Osteocyte (in vitro differentiated cells): ENCODE measurements at regions not wholly inside any gene's neighbourhood (a gene's known extent, or its start where the extent isn't known, plus 50 kb on each side); places are given as distances from the start of the nearest gene placed in this dataset.

Source experiments
- DNase-seq: peaks from one replicate; pipeline ENCODE4 v3.0.0; 2021; ENCODE audit warnings: mixed read lengths; ENCODE audit not compliant: unreplicated experiment; ENCODE audit errors: extremely low spot score
- H3K27ac Mint-ChIP-seq: one replicate; pipeline ENCODE4 v1.8.0; 2021; ENCODE audit warnings: mild to moderate bottlenecking, mixed read lengths; ENCODE audit not compliant: unreplicated experiment
- H3K27me3 Mint-ChIP-seq: one replicate; pipeline ENCODE4 v1.8.0; 2021; ENCODE audit warnings: mixed read lengths; ENCODE audit not compliant: unreplicated experiment
- H3K36me3 Mint-ChIP-seq: one replicate; pipeline ENCODE4 v1.8.0; 2021; ENCODE audit warnings: mixed read lengths; ENCODE audit not compliant: unreplicated experiment
- H3K4me1 Mint-ChIP-seq: one replicate; pipeline ENCODE4 v1.8.0; 2021; ENCODE audit warnings: mixed read lengths; ENCODE audit not compliant: unreplicated experiment
- H3K4me3 Mint-ChIP-seq: one replicate; pipeline ENCODE4 v1.8.0; 2021; ENCODE audit warnings: mild to moderate bottlenecking, moderate library complexity, mixed read lengths; ENCODE audit not compliant: unreplicated experiment
- H3K9me3 Mint-ChIP-seq: one replicate; pipeline ENCODE4 v1.8.0; 2021; ENCODE audit warnings: mixed read lengths; ENCODE audit not compliant: unreplicated experiment
- CTCF ChIP-seq: fragments of 200-600 bp; sonication (generic); IDR thresholded peaks from 2 replicates; pipeline ENCODE4 v1.5.0; 2021; ENCODE audit warnings: antibody characterized with exemption, mild to moderate bottlenecking, moderate library complexity

- H3K4me1 Mint-ChIP-seq, result peaks cover 6% of the 10 kb centered on the region
- no peak for TF ChIP-seq CTCF
- no peak overlapping the region for H3K27ac Mint-ChIP-seq
- DNase-seq, result no peak
- no peak overlapping the region for H3K4me3 Mint-ChIP-seq
- H3K27me3 Mint-ChIP-seq, result peaks cover 5% of the 10 kb centered on the region
- no peaks in the 10 kb centered on the region for H3K36me3 Mint-ChIP-seq
- no peaks in the 10 kb centered on the region for H3K9me3 Mint-ChIP-seq
Observed at GRCh38 chr3:176867681-176868663, 329.3 kb downstream of the TBL1XR1 start.

- H3K27me3 Mint-ChIP-seq, result peaks cover 5% of the 10 kb centered on the region
- no peak for DNase-seq
- no peak for TF ChIP-seq CTCF
- peaks cover 3% of the 10 kb centered on the region for H3K4me1 Mint-ChIP-seq
- no peak overlapping the region for H3K4me3 Mint-ChIP-seq
- H3K36me3 Mint-ChIP-seq, result no peaks in the 10 kb centered on the region
- no peaks in the 10 kb centered on the region for H3K9me3 Mint-ChIP-seq
- no peak overlapping the region for H3K27ac Mint-ChIP-seq
Observed at GRCh38 chr3:176861137-176861536, 336.1 kb downstream of the TBL1XR1 start.

GRCh38 chr3:176856721-176857120 lies 340.6 kb downstream of the TBL1XR1 start:
- H3K36me3 Mint-ChIP-seq, result no peaks in the 10 kb centered on the region
- H3K27me3 Mint-ChIP-seq, result peaks cover 33% of the 10 kb centered on the region
- no peak for DNase-seq
- H3K27ac Mint-ChIP-seq, result no peak overlapping the region
- H3K4me1 Mint-ChIP-seq, result peaks cover 3% of the 10 kb centered on the region
- H3K9me3 Mint-ChIP-seq, result no peaks in the 10 kb centered on the region
- TF ChIP-seq CTCF, result no peak
- no peak overlapping the region for H3K4me3 Mint-ChIP-seq

- Mint-ChIP-seq H3K27ac (no peak overlapping the region), H3K27me3 (peaks cover 33% of the 10 kb centered on the region), H3K9me3 (no peaks in the 10 kb centered on the region), H3K4me1 (peaks cover 3% of the 10 kb centered on the region), H3K4me3 (no peak overlapping the region), H3K36me3 (no peaks in the 10 kb centered on the region)
- TF ChIP-seq CTCF, result no peak
- no peak for DNase-seq
Observed at GRCh38 chr3:176855901-176856486, 341.3 kb downstream of the TBL1XR1 start.

- Mint-ChIP-seq H3K4me3 (no peak overlapping the region), H3K9me3 (no peaks in the 10 kb centered on the region)
- DNase-seq, result no peak
Observed at GRCh38 chr3:176855213-176855612, 342.1 kb downstream of the TBL1XR1 start.

More at GRCh38 chr3:176855213-176855612, 342.1 kb downstream of the TBL1XR1 start:
- TF ChIP-seq CTCF, result no peak
- Mint-ChIP-seq H3K27ac (no peak overlapping the region), H3K27me3 (peaks cover 33% of the 10 kb centered on the region), H3K36me3 (no peaks in the 10 kb centered on the region), H3K4me1 (no peaks in the 10 kb centered on the region)
